ENCODE measurements at regions not wholly inside any gene's neighbourhood (a gene's known extent, or its start where the extent isn't known, plus 50 kb on each side); places are given as distances from the start of the nearest gene placed in this dataset.
"Not testable (repeated sequence)": the region's sequence is repeated elsewhere in the genome, so short reads cannot be mapped to it uniquely, and the experiment has no call there.

DNA sequence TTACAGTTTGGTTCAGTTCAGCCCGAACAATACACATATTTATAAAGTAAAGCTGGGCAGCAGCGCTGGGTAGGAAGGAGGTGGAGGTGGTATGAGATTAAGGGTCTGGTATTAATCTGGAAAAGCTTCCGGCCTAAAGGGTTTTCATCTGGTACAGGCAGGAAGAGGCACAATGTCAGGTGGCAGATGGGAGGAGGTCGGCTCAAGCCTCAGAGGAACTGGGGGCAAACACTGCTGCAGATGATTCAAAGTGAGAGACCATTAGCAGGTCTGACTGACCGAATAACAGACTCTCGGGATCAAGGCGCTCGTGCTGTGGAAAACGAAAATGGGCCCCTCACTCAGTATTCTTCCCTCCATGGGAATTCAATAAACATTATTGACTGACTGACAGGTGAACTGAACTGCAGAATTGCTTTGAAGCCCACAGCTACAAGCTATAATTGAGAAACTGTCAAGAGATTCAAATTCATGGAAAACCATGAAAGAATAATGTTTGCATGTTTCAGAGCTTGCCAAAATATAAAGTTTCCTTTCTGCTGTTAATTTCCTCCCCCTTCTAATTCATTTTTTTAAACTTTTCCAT lies 75.3 kb downstream of the TMEM167A start:
- no peak for FAIRE-seq

DNA sequence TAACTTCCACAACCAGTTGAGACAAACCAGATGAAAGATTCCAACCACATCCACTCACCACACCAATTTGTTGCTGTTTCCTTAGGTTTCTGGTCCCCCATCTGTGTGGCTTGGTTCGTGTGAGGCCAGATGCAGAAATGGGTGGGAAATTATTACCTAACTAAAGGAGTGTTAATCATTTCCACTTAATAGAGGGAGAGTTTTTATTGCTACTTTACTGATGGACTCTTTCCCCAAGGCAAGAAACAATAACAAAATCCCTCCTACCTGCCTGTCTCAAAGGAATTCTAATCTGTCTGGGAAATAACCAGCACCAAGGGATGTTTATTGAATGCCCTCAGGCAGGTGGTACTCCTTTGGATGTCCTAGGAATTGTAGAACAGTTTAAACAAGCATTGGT lies 76.3 kb downstream of the TMEM167A start:
- FAIRE-seq, result no peak

DNA sequence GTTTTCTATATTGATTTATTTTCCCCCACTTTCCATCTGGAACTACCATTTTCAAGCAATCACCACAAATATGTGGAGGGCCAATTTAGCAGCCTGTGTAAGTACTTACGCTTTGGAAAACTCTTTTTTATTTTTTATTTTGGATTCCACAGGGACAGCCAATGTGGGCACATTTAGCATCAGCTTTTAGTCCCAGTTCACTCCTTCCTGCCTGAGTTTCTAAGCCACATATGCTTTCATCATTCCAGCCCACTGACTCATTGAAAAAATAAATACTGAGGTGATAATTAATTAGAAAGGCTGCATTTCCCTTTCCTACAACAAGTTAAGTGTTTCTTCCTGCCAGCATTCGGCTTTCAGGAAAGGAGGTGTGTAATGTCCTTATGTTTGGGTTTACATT lies 76.8 kb downstream of the TMEM167A start:
- no peak for FAIRE-seq

DNA sequence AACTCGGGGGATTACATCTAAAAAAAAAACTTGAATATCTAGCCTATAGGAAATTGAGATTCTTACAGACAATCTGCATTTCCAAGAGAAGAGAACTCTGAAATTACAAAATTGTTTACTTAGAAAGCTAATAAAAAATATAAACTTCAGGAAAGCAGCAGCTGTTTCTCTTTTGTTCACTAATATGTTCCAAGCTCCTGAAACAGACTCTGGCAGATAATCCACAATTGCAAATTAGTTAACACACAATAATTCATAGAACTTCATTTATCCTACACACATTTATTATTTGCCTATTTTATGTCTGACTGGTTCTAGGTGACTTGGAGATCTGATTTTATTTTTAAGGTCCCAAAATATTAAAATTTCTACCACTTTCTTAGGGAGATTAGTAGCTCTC lies 83.8 kb downstream of the TMEM167A start:
- FAIRE-seq, result no peak

DNA sequence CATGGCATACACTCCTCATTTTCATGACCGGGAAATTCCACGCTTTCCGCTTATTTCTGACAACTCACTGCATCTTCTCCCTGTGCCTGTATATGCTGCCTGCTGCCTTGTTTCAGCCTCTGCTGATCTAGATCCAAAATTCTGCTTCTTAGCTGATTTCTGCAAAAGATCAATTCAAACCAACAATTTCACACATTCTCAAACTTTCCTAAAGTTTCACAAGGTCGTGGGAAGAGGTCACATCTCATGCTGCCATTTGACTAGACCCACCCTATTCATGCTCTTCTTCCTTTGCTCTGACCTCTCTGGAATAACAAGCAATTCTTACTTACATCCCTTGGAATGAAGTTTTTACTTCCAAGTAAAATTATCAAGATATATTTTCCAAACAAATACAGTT lies 84.5 kb downstream of the TMEM167A start:
- FAIRE-seq, result no peak

DNA sequence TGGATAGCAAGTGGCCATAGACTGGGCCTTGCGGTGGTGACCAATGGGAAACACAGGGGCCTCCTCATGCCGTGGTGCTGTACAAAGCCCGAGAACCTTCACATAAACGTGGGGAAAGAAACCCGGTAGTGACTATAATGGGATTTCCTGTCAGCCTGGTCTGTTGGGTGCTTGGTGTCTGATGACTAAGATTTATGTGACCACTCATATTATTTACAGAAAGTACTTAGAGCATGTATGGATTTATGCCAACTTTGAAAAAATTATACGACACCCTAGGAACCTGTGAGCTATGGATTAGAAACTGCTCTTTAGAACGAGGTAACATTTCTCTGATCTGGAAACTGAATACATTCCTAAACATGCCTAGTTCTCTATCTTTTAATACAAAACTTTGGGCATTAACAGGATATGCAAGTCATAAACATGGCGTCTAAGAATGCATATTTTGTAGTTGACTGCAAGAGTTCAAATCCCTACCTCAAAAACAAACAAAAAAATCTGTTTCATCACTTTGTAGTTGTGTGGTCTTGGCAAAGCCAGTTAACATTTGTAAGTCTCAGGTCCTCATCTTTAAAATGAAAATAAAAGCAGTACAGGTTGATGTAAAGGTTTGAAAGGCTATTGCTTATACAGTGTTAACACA lies 85.4 kb downstream of the TMEM167A start:
- no peak for FAIRE-seq

DNA sequence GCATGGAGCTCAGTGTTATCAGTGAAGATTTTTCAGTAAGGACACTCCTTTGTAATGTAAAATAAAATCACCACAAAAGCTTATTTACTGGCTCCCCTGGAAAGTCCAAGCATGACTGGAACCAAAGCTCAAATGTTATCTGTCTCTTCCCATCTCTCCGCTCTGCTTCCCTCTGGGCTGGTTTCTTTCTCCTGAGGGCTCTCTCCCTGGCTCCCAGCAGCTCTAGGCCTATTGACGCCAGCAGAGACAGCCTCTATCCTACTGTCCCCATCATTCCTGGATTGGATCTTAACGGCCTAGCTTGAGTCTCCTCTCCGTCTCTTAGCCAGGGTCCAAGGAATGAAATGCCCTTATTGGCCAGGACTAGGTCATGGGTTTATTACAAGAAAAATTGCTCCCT lies 86.1 kb downstream of the TMEM167A start:
- no peak for FAIRE-seq

DNA sequence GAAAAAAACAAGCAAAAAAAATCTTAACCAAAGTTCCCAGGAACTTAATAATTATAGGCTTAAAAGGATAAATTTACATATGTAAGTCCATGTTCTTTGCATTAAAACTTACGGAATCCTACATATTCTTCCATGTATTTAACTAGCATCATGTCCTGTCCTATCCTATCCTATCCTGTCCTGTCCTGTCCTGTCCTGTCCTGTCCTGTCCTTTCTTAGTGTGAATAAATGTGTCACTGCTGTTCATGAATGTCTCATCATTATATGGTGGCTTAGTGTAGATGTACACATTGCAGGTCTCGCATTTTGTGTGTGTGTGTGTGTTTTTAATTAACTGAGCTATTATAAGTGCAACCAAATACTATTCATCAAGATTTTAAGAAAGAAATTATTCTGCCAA lies 90.0 kb downstream of the TMEM167A start:
- no peak for FAIRE-seq

DNA sequence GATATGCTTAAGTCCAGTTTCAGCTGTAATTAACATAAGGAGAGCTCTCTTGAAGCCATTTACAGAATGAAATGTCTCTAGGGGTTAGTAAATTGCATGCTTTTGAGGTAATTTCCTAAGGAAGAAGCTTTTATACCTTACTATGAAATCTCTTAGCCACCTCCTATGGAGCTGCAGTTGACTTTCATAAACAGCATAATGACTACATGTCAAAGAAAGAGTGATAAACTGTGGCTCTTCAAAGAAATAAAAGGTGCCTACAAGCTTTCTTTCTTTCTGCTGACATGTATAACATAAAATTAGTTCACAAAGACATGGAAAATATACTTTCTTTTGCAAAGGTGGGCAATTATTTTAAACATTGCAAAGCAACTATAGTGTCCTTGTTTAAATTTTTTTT lies 90.8 kb downstream of the TMEM167A start:
- no peak for FAIRE-seq

DNA sequence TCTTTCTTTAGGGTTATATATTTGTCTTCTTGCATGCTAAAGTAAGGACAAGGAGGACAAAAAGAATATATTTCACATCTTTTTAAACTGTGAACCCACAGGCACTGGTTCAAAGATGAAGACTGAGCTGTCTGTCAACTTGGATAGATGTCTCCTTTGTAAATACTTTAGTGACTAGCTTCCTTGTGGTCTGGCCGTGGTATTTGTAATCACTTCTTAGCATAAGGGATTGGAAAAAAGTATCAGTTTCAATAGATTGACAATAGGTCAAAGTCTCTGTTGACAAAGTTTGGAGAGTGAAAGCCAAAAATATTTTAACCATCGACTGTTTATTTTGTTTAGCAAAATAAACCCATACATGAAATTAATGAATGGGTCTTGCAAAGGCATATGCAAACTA lies 91.4 kb downstream of the TMEM167A start:
- no peak for FAIRE-seq

DNA sequence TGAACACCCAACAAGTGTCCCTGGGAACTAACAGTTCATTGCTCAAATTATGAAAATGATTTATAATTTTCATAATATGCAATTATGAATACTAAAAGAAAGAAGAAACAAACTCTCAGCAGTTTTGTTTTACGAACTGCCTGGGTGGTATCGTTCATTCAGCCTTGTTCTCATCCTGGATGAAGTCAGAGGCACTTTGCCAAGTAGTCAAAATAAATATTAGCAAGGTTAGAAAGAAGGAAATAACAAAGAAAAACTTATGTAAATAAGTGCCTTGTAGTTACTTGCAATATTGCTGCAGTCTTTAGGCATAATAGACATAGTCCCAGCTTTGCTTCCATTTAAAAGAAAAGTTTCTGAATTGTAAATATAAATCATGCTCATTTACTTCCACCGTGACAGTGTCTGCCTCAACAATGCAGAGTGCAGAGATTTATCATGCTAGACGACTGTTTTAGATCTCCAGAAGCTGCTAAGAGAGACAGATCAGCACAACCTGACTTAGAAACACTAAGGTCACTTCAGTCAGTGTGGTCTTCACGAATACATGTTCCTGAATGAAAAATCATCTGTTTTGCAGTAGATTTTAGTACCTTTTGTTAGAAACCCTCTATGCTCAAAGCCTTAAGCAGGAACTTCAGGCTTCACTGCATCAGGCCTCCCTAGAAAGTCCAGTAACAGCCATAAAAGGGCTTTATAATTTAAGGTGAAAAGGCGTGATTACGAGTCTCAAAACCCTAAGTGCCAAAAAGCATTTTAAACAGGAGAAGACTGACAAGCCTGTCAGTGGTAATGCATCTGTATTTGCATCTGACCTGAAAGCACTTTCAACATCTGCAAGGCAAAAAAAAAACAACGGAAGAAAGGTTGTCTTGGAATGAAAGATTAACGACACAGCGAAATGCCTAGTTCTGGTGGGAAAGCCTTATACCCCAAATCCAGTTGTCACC lies 92.1 kb downstream of the TMEM167A start:
- FAIRE-seq, result no peak

DNA sequence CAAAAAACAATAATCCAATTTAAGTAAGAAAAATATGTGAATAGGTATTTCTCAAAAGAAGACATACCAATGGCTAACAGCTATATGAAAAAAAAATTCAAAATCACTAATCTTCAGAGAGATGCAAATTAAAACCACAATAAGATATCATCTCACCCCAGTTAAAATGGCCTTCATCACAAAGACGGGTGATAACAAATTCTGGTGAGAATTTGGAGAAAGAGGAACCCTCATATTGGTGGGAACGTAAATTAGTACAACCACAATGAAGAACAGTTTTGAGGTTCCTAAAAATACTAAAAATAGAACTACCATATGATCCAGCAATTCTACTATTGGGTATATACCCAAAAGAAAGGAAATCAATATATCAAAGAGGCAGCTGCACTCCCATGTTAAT lies 94.3 kb downstream of the TMEM167A start:
- no peak for FAIRE-seq

DNA sequence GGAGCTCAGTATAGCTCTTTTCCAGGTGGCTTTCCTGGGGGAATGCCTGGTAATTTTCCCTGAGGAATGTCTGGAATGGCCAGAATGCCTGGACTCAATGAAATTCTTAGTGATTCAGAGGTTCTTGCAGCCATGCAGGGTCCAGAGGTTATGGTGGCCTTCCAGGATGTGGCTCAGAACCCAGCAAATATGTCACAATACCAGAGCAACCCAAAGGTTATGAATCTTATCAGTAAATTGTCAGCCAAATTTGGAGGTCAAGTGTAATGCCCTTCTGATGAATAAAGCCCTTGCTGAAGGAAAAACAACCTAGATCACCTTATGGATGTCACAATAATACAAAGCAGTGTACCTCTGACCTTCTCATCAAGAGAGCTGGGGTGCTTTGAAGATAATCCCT lies 100.3 kb downstream of the TMEM167A start:
- not testable (repeated sequence) for FAIRE-seq

DNA sequence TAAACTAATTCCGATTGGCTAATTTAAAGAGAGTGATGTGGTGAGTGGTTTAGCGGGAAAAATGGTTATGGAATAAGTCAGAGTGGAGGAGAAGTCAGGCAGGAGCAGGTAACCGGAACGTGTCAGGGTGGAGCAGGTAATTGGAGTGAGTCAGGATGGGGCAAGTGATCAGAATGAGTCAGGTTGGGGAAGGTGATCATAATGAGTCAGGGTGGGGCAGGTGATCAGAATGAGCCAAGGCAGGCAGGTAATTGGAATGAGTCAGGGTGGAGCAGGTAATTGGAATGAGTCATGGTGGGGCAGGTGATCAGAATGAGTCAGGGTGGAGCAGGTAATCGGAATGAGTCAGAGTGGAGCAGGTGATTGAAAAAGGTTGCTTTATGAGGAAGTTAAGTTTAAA lies 101.4 kb downstream of the TMEM167A start:
- no peak for FAIRE-seq

DNA sequence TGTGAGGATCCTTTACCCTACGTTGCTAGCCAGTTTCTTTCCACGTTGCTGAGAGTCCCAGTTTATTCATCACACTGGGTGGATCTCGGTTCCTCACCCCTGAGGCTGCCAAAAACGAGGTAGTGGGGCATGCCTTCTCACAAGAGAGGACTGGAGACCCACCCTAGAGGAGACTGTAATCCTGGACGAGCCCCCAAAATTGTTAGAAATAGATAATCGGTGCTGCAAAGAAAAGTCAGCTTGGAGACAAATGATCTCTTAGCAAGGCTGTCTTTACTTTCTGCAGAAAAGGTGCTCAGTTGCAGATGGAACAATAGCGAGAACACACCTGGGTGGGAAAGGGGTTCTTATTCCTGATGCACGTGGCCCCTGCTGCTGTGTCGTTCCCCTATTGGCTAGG lies 101.8 kb downstream of the TMEM167A start:
- no peak for FAIRE-seq

DNA sequence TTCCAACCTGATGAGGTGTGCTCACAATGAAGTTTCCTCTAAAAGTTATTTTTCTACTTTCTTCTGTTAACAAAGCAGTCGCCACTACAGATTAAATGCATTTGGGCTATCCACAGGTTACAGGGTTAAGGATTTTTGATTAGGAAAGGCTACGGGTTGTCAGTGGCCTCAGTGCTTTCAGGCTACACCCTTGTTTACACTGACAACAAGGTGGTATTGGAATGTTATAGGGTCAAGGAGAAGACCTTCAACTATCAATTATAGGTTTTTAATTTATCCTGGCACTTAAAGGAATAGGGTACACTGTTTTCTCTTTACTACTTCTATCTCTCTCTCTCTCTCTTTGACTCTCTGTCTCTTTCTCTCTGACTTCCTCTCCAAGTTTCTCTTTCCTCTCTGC lies 102.8 kb downstream of the TMEM167A start:
- not testable (repeated sequence) for FAIRE-seq

DNA sequence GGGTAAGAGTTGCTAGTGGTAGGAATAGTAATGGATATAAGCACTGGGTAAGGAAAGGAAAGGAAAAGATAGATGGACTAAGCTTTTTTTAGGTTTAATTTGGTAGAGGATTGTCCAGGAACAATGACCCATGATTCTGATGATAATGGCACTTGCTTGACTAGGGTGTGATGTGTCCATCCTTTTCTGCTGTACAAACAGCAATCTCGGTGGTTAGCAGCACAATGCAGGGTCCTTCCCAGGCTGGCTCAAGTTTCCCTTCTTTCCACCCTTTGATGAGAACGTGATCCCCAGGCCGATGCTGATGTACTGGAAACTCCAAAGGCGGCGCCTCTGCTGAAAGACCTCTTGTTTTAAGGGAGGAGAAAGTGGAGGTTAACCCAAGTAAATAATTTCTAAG lies 105.3 kb downstream of the TMEM167A start:
- FAIRE-seq, result no peak

DNA sequence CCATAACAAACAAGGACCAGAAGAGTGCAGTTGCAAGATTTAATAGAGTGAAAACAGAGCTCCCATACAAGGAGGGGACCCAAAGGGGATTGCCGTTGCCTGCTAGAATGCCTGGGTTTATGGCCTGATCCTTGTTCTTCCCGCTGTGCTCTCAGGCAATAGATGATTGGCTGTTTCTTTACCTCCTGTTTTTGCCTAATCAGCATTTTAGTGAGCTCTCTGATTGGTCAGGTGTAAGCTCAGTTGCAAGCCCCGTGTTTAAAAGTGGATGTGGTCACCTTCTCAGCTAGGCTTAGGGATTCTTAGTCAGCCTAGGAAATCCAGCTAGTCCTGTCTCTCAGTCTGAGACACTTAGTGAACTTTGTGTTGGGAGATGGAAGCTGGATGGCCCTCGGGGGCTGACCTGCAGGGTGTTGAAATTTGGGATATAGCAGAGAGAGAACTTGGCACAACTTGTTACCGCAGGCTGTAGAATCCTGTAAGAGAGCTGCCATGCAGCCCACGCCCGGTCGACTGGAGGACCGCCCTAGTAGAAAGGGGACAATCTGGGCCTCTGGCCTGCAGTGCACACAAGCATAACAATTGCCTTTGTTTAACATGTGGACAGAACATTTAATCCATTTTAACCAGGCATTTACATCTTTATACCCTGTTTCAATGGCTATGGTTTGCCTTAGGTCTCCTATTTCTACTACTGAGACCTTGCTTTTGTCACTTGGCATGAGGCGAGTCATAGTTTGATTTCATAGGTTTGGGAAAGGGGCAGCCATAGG lies 106.0 kb downstream of the TMEM167A start:
- FAIRE-seq, result not testable (repeated sequence)

DNA sequence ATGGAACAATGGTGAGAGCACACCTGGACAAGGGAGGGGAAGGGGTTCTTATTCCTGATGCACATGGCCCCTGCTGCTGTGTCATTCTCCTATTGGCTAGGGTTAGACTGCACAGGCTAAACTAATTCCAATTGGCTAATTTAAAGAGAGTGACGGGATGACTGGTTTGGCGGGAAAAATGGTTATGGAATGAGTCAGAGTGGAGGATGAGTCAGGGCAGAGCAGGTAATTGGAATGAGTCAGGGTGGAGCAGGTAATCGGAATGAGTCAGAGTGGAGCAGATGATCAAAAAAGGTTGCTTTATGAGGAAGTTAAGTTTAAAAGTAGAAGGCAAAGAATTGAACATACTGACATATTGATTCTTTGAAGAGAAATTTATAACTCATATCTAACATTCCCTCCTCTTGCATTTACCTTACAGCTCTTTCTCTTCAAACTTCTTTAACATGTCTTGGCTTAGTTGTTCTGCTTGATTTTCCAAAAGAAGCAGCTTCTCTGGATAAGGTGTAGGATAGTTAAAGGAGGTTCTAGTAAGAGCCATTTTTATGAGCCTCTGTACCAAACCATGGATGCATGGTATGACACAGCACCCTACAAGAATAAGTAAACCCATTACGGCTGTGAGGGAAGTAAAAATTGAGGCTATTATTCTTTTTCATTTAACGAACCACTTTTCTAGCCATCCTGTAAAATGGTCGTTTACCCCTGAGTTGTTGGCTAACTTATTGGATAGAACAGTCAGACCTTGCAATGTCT lies 107.8 kb downstream of the TMEM167A start:
- FAIRE-seq, result not testable (repeated sequence)

DNA sequence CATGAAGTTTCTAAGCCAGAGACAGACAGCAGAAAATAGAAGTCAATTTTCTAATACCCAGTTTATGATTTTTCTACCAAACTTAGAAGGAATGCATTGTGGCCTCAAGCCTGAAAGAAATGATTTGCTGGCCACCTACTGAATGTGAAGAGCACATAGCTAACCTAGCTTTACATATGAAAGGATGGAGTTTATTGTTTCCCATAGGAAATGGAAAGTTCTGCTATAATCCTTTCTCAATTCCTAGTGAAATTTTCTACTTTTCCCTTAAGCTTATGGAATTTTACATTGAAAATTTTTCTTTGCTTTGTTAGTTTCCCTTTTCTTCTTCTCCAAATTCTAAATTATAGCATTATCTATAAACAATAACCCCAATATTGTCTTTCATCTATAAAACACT lies 110.1 kb downstream of the TMEM167A start:
- no peak for FAIRE-seq

DNA sequence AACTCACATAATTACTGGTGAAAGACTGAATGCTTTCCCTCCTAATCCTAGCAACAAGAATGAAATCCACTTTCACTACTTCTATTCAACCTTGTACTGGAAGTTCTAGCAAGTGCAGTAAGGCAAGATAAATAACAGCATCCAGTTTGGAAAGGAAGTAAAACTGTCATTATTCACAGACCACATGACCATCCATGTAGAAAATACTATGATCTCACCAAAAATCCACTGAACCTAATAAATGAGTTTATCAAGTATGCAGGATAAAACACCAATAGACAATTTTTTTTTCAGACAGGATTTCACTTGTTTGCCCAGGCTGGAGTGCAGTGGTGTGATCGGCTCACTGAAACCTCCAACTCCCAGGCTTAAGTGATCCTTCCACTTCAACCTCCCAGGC lies 117.7 kb downstream of the TMEM167A start:
- no peak for FAIRE-seq

DNA sequence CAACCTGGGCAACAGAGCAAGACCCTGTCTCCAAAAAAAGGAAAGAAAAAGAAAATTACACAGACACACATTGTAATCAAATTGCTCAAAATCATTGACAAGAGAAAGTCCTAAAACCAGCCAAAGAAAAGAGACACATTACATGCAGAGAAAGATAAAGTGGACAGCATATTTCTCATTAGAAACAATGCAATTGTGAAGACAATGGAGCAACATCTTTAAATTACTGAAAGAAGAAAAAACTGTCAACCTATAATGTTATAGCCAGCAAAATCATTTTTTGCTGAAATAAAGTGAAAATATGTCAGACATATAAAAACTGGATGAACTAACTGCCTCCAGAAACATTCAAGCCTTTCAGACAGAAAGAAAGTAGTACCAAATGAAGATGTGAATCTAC lies 120.6 kb downstream of the TMEM167A start:
- no peak for FAIRE-seq

DNA sequence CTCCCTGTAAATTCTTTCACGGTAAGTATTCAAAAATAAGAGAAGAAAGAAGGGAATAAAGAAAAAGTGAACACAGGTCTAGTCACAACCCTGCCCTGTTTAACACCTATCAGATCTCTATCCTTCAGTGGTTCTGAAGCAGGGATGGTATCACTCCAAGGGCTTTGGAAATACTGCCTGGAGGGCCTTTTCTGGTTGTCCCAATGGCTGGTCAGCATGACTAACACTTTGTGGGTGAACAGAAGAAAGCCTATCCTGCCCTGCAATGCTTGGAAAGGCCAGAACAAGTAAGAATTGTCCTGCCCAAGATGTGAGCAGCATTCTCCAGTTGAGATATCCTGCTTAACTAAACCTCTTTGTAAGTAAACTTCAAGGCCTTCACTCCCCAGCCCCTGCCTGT lies 124.9 kb downstream of the TMEM167A start:
- no peak for FAIRE-seq

Data from TTC549 (cell line).